ENCODE measurements at regions not wholly inside any gene's neighbourhood (a gene's known extent, or its start where the extent isn't known, plus 50 kb on each side); places are given as distances from the start of the nearest gene placed in this dataset.

DNA sequence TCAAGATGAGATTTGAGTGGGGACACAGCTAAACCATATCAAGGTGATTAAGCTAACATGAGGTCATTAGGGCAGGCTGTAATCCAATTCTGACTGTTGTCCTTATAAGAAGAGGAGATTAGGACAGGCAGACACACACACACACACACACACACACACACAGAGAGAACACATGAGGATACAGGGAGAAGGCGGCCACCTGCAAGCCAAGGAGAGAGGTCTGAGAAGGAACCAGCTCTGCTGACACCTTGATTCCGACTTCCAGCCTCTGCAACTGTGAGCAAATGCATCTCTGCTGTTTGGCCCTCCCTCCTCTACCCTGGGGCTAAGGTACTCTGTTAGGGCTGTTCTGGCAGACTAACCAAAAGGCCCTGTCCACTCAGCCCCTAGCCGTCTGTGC is 112.5 kb upstream of the GSC start:
- DNase-seq, result no peak

DNA sequence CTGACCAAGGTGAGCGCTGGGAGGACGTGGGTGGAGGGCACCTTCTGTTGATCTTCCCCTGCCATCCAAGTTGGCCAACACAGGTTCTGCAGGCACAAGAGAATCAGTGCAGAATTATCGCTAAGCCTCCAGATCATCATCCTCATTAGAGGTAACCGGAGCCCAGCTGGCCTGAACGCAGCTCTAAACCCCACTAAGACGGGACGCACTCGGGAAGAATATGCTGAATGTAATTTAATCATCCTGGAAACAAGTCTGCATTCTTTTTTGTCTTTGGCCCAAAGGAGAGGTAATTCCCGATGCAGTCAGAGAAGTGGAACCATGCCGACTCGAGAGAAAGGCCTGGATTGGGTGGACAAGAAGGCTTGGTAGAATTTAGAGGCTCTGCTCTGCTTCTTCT is 111.0 kb upstream of the GSC start:
- no peak for DNase-seq

DNA sequence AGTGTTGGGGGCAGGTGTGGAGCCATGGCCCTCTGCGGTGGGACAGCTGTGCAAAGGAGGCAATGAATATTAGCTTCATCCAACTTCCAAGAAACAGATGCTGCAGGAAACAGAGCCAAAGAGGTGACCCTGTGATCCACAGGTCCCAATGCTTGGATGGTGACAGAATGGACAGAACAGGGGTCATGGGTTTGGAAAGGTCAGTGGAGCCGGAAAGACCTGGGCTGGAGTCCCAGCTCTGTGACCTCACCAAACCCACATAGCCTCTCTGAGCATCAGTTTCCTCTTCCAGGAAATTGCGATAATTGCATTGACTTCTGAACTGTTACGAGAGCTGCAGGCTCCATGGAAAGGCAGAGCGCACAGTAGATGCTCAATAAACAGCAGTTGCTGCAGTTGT is 110.2 kb upstream of the GSC start:
- DNase-seq, result no peak

DNA sequence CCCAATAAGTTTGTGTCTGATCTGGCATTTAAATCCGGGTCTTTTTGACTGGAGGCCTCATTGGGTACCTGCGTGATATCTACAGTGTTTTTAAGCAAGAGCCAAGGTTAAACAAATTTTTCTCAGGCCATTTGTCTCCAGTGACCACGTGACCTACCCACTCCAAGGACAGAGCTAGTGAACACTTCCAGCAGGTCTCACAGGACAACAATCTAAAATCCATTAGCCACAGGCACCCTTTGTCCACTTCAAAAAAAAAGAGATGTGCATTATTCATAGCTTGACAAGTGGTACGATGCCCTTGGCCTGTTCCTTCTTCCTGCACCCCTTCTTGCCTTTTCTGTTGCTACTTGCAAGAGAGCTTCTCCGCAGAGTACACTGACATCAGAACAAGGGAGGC is 109.6 kb upstream of the GSC start:
- DNase-seq, result no peak

DNA sequence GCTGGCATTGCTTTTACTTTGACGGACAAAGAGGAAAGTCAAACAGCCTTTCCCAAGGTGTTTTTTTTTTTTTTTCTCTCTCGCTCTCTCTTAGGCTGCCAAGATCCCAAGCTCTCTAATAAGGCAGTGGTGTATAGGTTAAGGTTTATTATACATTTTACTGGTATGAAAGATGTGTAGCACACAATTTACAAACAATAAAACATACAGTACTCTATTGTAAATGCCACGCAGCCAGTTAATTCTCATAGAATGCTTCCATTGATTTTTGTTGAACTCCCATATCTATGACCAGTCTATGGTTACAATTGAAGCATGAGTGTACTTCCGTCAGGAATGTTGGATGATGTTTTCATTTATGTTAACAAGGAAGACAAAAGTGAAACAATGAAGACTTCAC is 106.4 kb upstream of the GSC start:
- DNase-seq, result no peak

DNA sequence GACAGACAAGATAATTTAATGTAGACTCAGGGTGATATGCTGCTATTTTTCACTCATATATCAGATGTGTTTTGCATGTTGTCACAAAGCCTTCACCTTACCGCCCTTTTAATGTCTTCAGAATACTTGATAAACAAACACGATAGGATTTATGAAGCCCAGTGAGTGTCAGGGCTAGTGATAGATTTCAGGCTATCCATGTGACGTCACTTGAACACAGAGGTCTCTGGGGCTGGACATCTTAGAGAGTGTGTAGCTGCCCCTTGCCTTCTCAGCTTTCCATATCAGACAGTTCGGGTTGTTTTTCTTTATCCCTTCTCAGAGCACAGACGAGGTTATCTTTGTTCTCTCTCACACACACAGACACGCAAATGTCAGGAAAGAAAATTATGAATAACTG is 105.3 kb upstream of the GSC start:
- no peak for DNase-seq

DNA sequence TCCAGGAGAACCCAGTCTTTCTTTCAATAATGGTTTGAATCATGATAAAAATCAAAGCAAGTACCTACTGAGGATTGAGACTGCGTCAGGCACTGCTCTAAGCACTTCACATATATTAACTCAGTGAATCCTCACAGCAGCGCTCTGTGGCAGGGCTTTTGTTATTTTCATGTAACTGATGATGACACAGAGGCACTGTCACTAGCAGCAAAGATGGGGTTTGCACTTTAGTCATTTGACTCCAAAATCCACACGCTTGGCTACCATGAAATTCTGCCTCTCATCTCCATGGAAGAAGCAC is 98.8 kb upstream of the GSC start:
- no peak for DNase-seq

DNA sequence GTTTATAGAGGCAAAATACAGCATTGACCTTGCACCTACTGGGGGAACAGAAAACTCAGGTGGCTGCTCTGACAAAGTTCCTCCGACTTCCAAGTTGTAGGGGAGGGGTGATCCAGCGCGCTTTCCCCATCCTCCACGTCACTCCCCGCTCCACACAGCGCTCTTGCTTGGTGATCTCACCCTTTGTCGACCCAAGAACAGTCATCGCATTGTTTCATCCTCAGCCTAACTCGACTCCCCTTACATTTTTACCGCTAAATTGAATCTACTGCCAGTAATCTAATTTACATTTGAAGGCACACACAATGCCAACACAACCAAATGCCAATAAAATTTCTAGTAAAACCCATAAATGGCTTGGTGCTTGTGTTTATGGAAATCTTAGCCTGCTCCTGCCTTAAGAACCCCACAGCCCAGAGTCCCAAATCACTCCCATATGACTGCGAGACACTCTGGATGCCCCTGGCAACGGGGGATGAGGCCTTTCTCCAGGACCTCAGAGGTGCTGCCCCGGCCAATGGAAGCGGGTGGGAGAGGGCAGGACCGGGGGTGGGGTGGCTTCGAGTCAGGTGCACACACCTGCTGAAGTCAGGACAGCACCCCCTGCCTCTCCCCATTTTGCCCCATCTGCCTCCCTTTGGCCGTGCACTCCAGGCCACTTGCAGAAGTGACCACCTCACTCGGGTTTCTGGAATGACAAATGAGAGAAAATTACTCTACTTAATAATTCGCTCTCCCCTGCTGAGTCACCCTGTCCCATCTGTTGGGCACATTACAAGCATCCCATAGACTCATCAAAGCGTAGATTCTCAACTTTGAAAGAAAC is 98.2 kb upstream of the GSC start:
- DNase-seq, result no peak

DNA sequence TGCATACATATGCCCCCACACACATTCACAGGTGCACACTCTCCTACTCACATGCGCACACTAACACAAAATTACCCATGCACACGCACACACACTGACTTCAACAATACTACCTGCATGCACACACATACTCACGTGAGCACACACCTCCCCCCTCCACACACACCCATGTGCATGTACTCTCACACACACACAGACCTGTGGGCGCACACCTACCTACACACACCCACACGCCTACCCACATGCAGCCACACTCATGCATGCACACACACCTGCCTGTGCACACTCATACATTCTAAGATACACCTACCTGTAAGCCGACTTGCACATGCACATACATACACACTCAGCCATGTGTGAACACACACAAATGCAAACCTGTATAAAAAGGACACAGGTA is 97.3 kb upstream of the GSC start:
- no peak for DNase-seq

DNA sequence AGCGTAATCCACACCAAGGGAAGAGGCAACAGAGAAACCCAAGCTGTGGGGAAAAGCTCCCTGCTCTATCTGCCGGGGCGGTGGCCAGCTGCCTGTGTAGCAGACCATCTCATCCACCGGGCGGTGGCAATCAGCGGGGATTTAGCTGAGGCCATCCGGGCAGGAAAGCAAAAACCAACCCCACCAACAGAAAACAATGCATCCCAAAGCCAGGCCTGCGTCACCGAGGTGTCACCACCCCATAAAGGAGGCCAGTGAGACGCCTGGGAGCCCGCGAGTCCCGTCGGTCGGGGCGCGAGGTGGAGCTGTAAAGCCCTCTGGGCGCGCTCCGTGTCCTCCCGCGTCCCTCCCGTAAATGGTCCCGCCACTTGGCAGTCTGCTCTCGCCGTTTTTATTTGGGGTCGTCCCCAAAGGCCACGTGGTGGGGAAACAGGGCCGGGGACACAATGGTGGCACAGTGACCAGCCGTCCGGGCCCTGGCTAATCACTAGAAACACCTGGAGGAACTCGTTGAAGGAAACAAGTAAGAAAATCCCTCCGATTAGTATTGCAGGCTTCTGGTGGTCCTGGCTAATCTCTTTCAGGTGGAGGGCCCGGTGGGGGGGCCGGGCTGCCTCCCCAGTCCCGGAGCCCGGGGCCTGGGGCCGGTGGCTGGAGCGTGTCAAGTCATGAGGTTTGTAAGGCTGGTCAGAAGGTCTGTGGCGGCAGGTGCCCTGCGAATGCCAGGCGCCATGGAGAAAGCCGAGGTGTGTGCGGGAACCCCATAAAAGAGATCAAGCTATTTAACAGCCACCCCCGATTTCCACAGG is 94.7 kb upstream of the GSC start:
- no peak for DNase-seq

DNA sequence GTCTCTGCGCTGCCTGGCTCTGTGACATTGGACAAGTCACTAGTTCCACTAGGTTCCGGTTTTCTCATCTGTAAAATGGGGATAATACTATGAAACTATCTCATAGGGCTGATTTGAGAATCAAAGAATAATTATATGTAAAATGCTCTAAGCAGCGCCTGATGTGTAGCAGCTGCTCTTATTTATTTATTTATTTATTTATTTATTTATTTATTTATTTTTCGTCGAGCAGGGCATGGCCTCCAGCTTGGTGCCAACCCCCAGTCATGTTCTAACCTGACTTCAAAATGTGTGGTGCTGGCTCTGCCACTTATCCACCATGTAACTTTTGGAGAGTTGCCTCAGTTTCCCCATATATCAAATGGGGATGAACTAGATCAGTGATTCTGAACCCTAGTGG is 93.5 kb upstream of the GSC start:
- DNase-seq, result no peak

DNA sequence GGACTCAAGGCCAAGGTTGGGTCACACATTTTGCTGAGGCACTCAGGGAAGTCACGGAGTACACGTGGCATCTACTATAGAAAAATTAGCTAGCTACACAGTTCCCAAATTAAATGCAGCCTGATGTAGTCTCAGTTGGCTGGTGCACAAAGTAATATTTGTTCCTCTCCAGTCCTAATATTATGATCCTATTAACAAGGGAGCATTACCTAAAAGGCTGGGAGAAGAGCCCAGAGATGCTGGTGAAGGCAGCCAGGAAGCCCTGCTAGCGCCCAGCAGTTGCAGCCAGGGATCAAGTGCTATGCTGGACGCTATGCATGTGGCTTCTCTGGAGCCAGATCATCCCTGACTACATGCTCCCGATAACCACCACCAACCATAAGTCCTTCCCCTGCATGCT is 88.0 kb upstream of the GSC start:
- DNase-seq, result no peak

DNA sequence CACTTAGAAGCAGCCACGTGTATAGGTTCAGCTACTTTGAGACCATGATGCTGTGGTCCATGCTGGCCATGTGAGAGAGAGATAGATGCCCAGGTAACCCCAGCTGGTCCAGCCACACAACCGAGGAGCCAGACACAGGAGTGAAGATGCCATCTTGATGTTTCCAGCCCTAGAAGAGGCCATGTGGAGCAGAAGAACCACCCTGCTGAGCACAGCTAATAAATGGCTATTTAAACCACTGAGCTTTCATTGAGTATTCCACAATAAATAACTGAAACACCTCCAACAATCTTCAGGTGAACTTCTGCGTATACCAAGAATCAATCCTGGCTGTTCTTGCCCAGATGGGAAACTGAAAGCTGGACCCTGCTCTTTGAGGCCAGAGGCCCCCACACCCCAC is 84.0 kb upstream of the GSC start:
- DNase-seq, result no peak

DNA sequence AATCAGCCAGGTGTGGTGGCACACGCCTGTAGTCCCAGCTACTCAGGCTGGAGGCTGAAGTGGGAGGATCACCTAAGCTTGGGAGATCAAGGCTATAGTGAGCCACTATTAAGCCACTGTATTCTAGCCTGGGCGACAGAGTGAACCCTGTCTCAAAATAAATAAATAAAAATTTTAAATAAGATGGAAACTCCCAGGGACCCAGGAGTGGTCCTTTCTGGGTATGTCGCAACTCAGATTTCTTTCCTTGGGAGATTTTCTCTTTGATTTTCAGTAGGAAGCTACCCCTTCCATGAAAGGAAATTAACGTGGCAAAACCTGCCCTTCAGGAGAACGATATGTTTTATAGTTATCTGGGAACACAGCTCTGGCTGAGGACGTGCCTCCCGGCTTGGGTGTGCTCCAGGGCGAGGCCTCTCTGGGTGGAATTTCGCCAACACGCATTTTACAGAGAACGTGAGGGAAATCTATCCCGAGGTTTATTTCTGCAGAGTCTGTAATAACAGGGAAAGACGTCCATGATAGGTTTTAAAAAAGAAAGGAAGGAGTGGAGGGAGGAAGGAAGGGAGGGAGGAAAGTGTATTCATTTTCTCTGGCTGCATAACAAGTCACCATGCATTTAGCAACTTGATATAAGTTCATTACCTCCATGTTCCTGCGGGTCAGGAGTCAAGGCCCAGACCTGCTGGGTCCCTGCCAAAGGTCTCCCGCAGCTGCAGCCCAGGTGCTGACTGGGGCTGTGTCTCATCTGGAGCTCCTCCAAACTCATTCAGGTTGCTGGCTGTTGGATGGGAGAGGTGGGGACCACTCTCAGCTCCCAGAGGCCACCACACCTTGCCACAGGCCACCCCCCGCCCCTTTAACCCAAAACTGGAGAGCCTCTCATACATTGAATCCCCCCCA is 80.6 kb upstream of the GSC start:
- no peak for DNase-seq

DNA sequence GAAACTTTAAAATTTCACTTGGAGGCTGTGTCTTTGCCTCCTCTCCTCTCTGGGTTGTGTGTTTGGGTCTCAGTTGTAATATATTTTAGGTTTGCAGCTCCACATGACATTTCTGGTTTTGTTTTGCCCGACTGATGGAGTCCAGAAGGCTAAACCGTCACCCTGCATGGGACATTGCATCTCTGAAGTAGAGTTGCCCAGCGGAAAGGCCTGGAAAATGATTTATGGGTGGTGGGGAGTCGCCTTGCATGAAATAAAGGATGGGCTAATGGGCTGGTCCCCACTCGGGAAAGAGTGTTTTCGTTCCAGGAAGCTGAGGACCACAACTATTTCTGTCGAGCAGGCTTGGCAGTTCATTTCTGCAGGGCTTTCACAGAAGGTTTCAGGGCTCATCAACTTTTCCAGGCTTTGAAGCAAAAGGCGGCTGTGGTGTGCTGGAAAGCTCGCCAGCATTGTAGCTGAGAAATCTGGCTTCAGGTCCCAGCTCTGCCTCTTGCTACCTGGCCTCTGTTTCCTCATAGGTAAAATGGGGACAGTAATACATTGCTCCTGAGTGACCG is 74.8 kb upstream of the GSC start:
- DNase-seq, result no peak

DNA sequence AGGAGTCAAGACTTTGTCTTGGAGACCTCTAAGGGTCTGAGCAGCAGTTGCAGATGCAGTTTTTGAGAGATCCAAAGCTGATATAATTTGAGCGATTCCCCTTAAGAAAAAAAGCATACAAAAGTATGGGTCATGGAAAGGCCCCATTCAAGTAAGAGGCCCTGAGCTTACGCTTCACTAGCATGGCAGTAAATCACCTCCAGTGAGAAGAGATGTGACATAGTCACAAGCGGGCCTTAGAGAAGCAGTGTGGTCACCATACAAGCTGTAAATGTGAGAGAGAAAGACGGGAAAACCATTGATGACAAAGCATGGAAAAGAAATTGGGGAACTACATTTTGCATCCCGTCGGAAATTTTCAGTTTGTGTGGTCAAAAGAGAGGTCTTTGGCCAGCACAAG is 70.6 kb upstream of the GSC start:
- DNase-seq, result no peak

DNA sequence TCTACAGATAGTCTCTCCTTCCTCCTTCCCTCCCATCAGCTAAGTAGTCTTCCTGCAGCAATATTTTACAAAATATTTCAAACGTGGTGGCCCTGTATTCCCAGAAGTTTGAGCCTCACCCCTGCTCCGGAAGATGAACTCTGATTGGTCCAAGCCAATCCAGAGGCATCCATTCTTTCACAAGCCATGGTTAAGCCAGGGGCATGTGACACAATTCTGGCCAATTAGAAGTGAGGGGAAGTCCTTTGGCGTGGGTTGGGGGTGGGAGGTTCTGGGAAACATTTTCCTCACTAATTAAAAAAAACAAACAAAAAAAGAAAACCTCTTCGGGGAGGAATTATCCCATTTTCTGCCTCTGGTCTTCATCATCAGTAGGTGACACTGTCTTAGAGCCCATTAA is 69.4 kb upstream of the GSC start:
- no peak for DNase-seq

DNA sequence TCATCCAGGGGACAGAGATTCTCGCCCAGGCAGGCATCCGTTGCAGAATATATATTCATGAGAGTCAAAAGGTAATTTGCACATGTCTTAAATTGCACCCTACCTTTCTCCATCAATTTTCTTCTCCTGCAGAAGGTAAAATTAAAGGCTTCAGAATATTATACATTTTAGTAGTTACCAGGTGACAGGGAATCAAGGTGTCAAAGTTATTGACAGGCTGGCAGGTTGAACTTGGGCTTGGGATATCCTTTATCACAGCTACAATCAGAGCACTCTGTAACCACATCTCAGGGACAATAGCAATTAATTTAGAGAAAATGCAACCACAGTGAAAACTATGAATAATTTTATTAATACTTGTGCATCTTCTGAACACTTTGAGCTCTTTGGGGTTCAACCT is 66.9 kb upstream of the GSC start:
- DNase-seq, result no peak

DNA sequence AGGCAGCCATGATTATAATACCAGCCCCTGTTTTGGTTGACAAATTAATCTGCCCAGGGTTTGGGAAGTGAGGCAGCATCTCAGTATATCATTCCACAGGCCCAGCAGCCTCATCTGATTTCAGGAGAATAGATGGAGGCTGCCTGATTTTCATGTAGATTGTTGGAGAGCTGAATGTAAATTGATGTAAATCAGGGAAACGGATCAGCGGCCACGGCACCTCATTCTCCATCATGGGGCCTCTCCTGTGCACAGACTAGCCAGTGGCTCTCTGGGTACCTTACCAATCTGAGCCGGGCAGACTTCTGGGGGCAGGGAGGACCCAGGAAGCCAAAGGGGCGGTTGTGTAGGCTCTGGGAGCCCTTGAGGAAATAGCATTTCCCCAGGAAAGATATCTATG is 63.7 kb upstream of the GSC start:
- DNase-seq, result no peak

DNA sequence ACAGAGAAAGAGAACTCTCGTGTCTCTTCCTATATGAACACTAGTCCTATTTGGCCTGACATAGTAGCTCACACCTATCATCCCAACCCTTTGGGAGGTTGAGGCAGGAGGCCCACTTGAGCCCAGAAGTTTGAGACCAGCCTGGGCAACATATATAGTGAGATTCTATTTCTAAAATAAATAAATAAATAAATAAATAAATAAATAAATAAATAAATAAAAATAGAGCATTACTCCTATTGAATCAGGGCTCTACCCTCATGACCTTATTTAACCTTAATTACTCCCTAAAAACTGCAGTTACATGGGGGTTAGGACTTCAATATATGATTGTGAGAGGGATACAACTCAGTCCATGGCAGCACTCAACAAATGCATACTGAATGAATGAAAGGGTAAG is 61.2 kb upstream of the GSC start:
- DNase-seq, result no peak

DNA sequence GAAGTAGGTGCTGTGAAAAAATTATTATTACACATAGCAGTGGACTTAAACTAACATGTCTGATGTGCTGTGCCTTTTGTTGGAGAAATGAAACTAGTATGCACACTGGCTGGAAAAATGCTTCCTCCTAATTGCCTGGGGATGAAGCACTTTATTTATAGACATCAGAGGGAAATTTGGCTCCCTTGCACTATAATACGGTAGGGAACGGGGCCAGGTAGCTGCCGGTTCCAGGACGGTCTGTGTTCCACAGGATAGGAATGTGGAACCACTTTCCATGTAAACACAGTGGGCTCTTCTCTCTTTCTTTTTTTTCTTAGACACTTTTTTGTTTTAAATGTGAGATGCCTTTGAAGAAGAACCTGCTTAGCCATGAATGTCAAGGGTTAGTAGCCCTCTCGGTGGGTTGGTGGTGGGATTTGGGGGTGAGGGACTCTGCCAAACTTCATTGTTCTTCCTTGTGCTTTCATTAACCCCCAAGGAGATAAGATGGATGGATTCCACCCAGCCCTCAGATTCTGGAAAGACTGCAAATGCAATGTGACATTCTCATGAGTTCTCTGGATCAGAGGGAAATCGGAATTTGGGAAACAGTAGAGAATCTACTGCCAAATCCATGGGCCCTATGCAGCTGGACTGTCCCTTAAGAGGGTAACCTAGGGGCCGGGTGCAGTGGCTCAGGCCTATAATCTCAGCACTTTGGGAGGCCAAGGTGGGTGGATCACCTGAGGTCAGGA is 58.0 kb upstream of the GSC start:
- DNase-seq, result no peak

DNA sequence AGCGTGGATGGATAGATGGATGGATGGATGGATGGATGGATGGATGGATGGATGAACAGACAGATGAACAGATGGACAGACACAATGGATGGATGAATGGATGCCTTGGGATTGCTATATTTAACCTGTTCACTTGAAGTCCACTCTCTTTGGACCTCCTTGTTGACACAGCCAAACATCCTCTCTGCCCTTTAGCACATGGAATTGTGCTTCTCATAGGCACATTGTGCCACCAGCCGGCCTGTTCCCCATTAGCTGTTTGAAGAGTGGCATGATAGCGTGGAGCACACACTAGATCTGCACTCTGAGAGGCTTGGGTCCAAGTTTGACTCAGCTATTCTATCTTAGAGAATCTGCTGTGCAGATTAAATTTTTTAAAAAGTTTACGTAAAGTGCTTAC is 56.9 kb upstream of the GSC start:
- DNase-seq, result no peak
